ENCODE measurements at regions not wholly inside any gene's neighbourhood (a gene's known extent, or its start where the extent isn't known, plus 50 kb on each side); places are given as distances from the start of the nearest gene placed in this dataset.
"Not testable (repeated sequence)": the region's sequence is repeated elsewhere in the genome, so short reads cannot be mapped to it uniquely, and the experiment has no call there.

DNA sequence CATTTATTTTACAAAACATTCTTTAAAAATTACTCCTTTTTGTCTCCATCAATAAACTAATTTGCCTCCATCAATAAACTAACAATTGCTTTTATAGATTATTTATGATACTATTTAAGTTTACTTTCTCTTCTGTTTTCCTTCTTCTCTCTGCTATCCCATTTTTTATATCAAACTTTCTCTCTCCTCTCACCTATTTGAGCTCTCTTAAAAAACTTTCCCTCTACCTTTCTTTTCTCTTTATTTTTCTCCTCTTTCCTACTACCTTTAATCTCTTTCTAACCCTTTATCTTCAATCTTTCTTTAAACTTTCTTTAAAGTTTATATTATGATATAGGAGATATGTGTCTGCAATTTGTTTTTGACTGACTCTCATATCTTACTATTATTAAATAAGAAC, 566.4 kb downstream of the DACH1 start:
- Histone ChIP-seq H3K9ac (ENCODE audit: low read depth, low read length) (no peak overlapping the region), H3K27me3 (ENCODE audit: insufficient read depth, low read length) (no peaks in the 10 kb centered on the region), H3K36me3 (ENCODE audit: insufficient read depth, low read depth, low read length) (no peaks in the 10 kb centered on the region), H3K4me3 (ENCODE audit: low read length) (no peak overlapping the region), H3K27ac (ENCODE audit: low read length) (no peak overlapping the region), H3K4me1 (ENCODE audit: insufficient read depth, low read length) (no peaks in the 10 kb centered on the region), H3K9me3 (ENCODE audit: insufficient read depth, low read depth, low read length) (no peaks in the 10 kb centered on the region)

DNA sequence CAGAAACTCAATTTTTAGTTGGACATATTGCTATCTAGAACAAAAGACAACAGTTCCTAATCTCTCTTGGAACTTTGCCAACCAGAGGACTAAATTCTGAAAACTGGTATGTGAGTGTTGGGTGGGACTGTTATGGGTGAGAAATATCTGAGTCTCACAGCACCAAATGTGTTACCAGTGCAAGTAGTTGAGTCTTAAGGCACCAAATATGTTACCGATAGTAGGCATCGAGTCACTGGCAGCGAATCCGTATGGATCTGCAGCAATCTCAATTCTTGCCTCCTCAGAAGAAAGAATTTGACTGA, 575.2 kb downstream of the DACH1 start:
- no peak overlapping the region for H3K9ac ChIP-seq (ENCODE audit: low read depth, low read length)
- no peaks in the 10 kb centered on the region for H3K36me3 ChIP-seq (ENCODE audit: insufficient read depth, low read depth, low read length)
- H3K27me3 ChIP-seq (ENCODE audit: insufficient read depth, low read length) = no peaks in the 10 kb centered on the region
- H3K27ac ChIP-seq (ENCODE audit: low read length) = no peak overlapping the region
- no peak overlapping the region for H3K4me3 ChIP-seq (ENCODE audit: low read length)
- no peaks in the 10 kb centered on the region for H3K9me3 ChIP-seq (ENCODE audit: insufficient read depth, low read depth, low read length)
- H3K4me1 ChIP-seq (ENCODE audit: insufficient read depth, low read length) = no peaks in the 10 kb centered on the region

DNA sequence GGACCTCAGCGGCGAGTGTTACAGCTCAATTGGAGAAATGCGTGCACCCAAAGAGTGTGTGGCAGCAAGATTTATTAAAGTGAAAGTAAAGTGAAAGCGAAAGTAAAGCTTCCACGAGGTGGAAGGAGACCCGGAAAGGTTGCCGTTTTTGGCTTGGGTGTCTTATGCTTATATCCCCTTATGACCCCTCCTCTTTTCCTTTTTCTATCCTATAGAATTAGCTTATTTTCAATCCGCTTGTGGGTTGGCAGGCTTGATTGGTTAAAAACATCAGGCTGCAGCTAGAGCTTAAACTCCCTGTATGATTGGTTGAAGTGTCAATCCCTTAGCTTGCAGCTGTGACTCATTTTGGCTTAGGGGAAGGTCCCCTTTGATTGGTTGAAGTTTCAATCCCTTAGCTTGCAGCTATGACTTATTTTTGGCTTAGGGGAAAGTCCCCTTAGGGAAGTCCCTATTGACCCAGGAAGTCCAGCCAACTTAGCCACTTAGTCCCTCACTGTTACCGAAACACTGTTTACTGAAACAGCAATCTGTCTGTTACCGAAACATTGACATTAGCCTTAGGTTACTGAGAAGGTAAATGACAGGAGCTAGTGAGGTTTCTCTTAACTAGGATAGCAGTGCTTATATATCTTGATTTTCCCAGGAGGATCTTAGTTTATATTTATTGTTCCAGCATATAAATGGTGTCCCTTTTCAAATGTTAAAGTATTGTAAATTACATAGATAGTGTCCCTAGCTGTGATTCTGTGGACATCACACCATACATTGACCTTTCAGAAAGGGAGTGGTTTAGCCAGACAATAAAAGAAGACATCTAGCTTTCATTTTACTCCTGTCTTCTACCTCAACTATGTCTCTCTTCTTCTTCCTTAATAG, 575.8 kb downstream of the DACH1 start:
- Histone ChIP-seq H3K36me3 (ENCODE audit: insufficient read depth, low read depth, low read length) (no peaks in the 10 kb centered on the region), H3K4me3 (ENCODE audit: low read length) (no peak overlapping the region), H3K9ac (ENCODE audit: low read depth, low read length) (no peak overlapping the region), H3K27me3 (ENCODE audit: insufficient read depth, low read length) (no peaks in the 10 kb centered on the region), H3K9me3 (ENCODE audit: insufficient read depth, low read depth, low read length) (no peaks in the 10 kb centered on the region), H3K4me1 (ENCODE audit: insufficient read depth, low read length) (no peaks in the 10 kb centered on the region), H3K27ac (ENCODE audit: low read length) (no peak overlapping the region)

DNA sequence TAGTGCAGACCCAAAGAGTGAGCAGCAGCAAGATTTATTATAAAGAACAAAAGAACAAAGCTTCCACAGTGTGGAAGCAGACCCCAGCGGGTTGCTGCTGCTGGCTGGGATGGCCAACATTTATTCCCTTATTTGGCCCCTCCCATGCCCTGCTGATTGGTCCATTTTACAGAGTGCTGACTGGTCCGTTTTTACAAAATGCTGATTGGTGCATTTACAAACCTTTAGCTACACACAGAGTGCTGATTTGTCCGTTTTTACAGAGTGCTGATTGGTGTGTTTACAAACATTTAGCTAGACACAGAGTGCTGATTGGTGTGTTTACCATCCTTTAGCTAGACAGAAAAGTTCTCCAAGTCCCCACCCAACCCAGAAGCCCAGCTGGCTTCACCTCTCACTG, 577.0 kb downstream of the DACH1 start:
- H3K4me3 ChIP-seq (ENCODE audit: low read length); H3K4me1 ChIP-seq (ENCODE audit: insufficient read depth, low read length); H3K36me3 ChIP-seq (ENCODE audit: insufficient read depth, low read depth, low read length); H3K9me3 ChIP-seq (ENCODE audit: insufficient read depth, low read depth, low read length); H3K27me3 ChIP-seq (ENCODE audit: insufficient read depth, low read length); H3K27ac ChIP-seq (ENCODE audit: low read length); H3K9ac ChIP-seq (ENCODE audit: low read depth, low read length): not testable (repeated sequence)

DNA sequence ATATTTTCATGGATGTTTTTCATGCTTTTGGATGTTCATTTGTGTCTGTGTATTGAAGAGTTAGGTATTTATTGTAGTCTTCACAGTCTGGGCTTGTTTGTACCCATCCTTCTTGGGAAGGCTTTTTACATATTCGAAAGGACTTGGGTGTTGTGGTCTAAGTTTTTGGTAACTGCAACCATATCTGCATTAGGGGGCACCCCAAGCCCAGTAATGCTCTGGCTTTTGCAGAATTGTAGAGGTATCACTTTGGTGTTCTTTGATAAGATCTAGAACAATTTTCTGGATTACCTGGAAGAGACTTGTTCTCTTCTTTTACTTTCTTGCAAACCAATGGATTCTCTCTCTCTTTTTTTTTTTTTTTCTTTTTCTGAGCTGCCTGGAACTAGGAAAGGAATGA, 581.3 kb downstream of the DACH1 start:
- no peak overlapping the region for H3K9ac ChIP-seq (ENCODE audit: low read depth, low read length)
- H3K27me3 ChIP-seq (ENCODE audit: insufficient read depth, low read length) = no peaks in the 10 kb centered on the region
- H3K9me3 ChIP-seq (ENCODE audit: insufficient read depth, low read depth, low read length) = no peaks in the 10 kb centered on the region
- H3K36me3 ChIP-seq (ENCODE audit: insufficient read depth, low read depth, low read length) = no peaks in the 10 kb centered on the region
- H3K27ac ChIP-seq (ENCODE audit: low read length) = no peak overlapping the region
- no peak overlapping the region for H3K4me3 ChIP-seq (ENCODE audit: low read length)
- no peaks in the 10 kb centered on the region for H3K4me1 ChIP-seq (ENCODE audit: insufficient read depth, low read length)

DNA sequence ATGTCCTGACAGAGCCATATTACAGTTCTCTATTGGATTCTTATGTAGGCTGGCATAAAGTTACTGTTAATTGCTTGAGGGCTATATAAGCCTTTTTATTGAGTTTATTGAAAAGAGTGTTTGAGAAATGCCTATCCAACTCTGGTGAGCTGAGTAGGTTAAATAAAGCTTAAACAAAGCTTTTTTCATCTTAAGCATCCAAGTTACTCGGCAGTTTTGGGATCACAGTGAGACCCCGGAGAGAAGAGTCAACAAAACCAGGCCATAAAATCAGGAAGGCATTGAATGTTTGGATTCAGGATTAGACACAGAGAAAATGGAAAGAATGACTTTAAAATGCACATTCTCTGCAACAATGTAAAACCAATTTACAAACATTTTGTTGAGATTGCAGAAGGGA, 588.5 kb downstream of the DACH1 start:
- no peak overlapping the region for H3K9ac ChIP-seq (ENCODE audit: low read depth, low read length)
- peaks cover 5% of the 10 kb centered on the region; the same call in 1 of the 2 replicates for H3K4me1 ChIP-seq (ENCODE audit: insufficient read depth, low read length)
- no peak overlapping the region for H3K27ac ChIP-seq (ENCODE audit: low read length)
- H3K9me3 ChIP-seq (ENCODE audit: insufficient read depth, low read depth, low read length) = no peaks in the 10 kb centered on the region
- H3K27me3 ChIP-seq (ENCODE audit: insufficient read depth, low read length) = no peaks in the 10 kb centered on the region
- H3K4me3 ChIP-seq (ENCODE audit: low read length) = no peak overlapping the region
- no peaks in the 10 kb centered on the region for H3K36me3 ChIP-seq (ENCODE audit: insufficient read depth, low read depth, low read length)

DNA sequence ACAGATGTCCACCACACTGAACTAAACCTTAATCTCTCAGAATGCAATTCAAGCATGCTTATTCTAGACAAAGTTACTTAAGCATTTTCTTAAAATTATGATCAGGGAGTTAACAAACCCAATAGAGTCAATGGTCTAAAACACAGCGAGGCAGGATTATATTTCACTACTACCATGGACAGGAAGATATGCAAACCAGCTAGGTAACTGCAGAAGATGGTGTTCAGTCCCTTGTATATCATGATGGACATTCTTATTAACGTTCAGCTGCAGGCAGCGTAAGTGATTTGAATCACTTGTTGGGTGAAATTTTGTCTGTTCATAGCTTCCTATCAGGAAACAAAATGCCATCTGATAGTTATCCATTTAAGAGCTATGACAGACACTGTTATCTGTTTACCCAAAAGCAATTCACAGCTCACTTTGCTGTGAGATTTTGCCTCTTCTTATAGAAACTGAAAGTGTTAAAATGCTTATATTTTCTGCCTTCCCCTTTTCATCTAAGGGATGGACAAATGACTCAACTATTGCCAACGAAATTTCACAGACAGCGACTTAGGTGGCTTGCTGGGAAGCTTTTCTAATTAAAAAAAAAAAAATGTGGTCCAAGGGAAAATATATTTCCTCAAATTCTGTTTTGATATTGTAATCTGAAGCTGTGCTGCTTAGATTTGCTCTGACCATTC, 591.9 kb downstream of the DACH1 start:
- Histone ChIP-seq H3K4me3 (ENCODE audit: low read length) (no peak overlapping the region), H3K36me3 (ENCODE audit: insufficient read depth, low read depth, low read length) (no peaks in the 10 kb centered on the region), H3K4me1 (ENCODE audit: insufficient read depth, low read length) (peaks cover 5% of the 10 kb centered on the region; the same call in 1 of the 2 replicates), H3K9ac (ENCODE audit: low read depth, low read length) (no peak overlapping the region), H3K9me3 (ENCODE audit: insufficient read depth, low read depth, low read length) (no peaks in the 10 kb centered on the region), H3K27me3 (ENCODE audit: insufficient read depth, low read length) (no peaks in the 10 kb centered on the region), H3K27ac (ENCODE audit: low read length) (no peak overlapping the region)

DNA sequence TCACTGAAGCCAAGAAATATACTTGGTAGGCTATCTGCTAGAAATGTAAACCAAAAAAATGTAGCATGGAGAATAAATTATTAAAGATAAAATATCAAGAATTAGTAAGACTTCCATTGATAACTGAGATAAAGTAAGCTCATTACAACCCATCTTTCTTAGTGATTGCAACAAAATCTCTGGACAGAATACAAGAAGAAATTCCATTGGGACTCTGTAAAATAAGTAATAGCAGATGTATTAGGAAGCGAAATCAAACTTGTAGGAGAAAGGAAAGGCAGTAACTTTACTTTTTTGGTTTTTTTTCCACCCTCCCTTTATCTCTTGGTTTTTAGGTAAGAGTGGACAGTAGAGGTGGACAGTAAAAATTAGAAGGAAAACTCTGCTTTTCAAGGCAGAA, 605.7 kb downstream of the DACH1 start:
- Histone ChIP-seq H3K4me3 (ENCODE audit: low read length) (no peak overlapping the region), H3K4me1 (ENCODE audit: insufficient read depth, low read length) (no peaks in the 10 kb centered on the region), H3K9me3 (ENCODE audit: insufficient read depth, low read depth, low read length) (no peaks in the 10 kb centered on the region), H3K9ac (ENCODE audit: low read depth, low read length) (no peak overlapping the region), H3K36me3 (ENCODE audit: insufficient read depth, low read depth, low read length) (no peaks in the 10 kb centered on the region), H3K27ac (ENCODE audit: low read length) (no peak overlapping the region), H3K27me3 (ENCODE audit: insufficient read depth, low read length) (no peaks in the 10 kb centered on the region)

DNA sequence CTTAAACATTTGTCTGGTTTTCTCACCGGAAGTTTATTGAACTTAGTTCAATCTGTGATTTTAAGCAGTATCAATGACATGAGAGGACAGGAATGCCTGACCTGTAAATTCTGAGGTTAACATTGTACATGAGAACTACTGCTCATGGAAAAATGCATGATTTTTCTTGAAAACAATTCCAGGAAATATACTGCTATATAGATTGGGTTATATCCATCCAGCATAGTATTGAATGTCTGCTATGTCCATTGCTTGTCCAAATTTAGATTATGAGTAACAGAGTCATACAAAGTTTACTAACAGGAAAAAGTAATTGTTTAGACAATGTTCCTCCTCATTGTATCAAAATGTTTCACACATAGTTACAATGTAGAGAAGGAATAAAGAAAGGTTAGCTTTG, 606.8 kb downstream of the DACH1 start:
- Histone ChIP-seq H3K27me3 (ENCODE audit: insufficient read depth, low read length) (no peaks in the 10 kb centered on the region), H3K36me3 (ENCODE audit: insufficient read depth, low read depth, low read length) (no peaks in the 10 kb centered on the region), H3K27ac (ENCODE audit: low read length) (no peak overlapping the region), H3K4me1 (ENCODE audit: insufficient read depth, low read length) (no peaks in the 10 kb centered on the region), H3K9ac (ENCODE audit: low read depth, low read length) (no peak overlapping the region), H3K9me3 (ENCODE audit: insufficient read depth, low read depth, low read length) (no peaks in the 10 kb centered on the region), H3K4me3 (ENCODE audit: low read length) (no peak overlapping the region)

DNA sequence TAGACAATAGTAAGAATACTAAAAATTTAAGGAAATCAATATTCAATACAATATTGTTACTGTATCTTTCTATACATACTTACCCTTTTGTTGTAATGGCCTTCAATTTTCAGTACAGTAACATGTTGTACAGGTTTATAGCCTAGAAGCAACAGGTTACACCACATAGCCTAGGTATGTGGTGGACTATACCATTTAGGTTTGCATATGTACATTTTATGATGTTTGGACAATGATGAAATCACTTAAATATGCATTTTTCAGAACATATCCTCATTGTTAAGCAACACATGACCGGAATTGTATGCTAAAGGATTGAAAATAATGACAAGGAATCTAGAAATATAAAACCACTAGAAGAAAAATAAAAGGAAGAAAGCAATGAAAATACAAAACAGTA, 611.4 kb downstream of the DACH1 start:
- no peak overlapping the region for H3K4me3 ChIP-seq (ENCODE audit: low read length)
- H3K27me3 ChIP-seq (ENCODE audit: insufficient read depth, low read length) = no peaks in the 10 kb centered on the region
- H3K9me3 ChIP-seq (ENCODE audit: insufficient read depth, low read depth, low read length) = no peaks in the 10 kb centered on the region
- no peak overlapping the region for H3K27ac ChIP-seq (ENCODE audit: low read length)
- H3K36me3 ChIP-seq (ENCODE audit: insufficient read depth, low read depth, low read length) = no peaks in the 10 kb centered on the region
- no peak overlapping the region for H3K9ac ChIP-seq (ENCODE audit: low read depth, low read length)
- no peaks in the 10 kb centered on the region for H3K4me1 ChIP-seq (ENCODE audit: insufficient read depth, low read length)

DNA sequence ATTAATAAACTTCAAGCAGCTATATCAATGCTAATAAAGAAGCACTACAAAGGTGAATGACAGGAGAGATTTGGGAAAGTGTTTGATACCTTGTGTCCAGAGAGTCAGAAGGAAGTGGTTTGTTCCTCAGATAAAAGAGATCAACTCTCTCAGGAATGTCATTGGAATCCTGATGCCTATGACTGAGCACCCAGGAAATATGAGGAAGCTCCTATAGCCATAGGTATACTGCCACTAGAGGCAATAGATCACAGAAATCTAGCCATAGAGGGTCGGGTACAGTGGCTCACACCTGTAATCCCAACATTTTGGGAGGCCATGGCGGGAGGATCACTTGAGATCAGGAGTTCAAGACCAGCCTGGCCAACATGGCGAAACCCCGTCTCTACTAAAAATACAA, 612.6 kb downstream of the DACH1 start:
- peaks cover 7% of the 10 kb centered on the region for H3K4me1 ChIP-seq (ENCODE audit: insufficient read depth, low read length)
- H3K36me3 ChIP-seq (ENCODE audit: insufficient read depth, low read depth, low read length) = no peaks in the 10 kb centered on the region
- no peaks in the 10 kb centered on the region for H3K9me3 ChIP-seq (ENCODE audit: insufficient read depth, low read depth, low read length)
- no peaks in the 10 kb centered on the region for H3K27me3 ChIP-seq (ENCODE audit: insufficient read depth, low read length)
- H3K9ac ChIP-seq (ENCODE audit: low read depth, low read length) = no peak overlapping the region
- H3K4me3 ChIP-seq (ENCODE audit: low read length) = no peak overlapping the region
- H3K27ac ChIP-seq (ENCODE audit: low read length) = no peak overlapping the region

DNA sequence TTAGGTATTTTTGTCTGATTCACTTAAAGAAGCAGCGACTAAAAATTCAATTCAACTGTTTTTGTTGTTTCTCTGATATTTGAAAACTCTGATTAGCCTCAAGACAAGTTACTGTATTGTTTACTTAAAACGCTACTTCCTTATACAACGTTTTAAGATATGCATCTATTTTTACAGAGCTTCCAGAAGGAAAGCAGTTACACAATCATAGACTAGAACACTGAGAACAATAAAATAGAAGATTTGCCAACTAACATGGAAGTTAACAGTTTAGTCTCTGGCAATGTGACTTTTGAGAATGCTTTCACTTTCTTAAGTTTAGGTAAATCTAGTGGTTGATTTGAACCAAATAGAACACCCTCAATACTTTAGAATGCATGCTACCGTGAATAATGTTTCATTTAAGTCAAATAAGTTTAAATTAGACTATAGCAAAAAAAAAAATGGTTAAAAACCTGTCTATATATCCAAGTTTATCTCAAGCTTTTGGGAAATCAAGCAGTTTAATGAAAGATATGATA, 614.8 kb downstream of the DACH1 start:
- Histone ChIP-seq H3K9me3 (ENCODE audit: insufficient read depth, low read depth, low read length) (no peaks in the 10 kb centered on the region), H3K36me3 (ENCODE audit: insufficient read depth, low read depth, low read length) (no peaks in the 10 kb centered on the region), H3K9ac (ENCODE audit: low read depth, low read length) (no peak overlapping the region), H3K4me3 (ENCODE audit: low read length) (no peak overlapping the region), H3K4me1 (ENCODE audit: insufficient read depth, low read length) (peaks cover 7% of the 10 kb centered on the region), H3K27me3 (ENCODE audit: insufficient read depth, low read length) (no peaks in the 10 kb centered on the region), H3K27ac (ENCODE audit: low read length) (no peak overlapping the region)

Measured in iPS-20b (cell line).